EH (cell line): ENCODE measurements at regions not wholly inside any gene's neighbourhood (a gene's known extent, or its start where the extent isn't known, plus 50 kb on each side); places are given as distances from the start of the nearest gene placed in this dataset.
A peak's percentile ranks its signal among the peaks of the same experiment; 100 is the strongest.

Experiments
- DNase-seq: peaks from one replicate; pipeline ENCODE4 v3.0.0-alpha.2; 2015; ENCODE audit warnings: low read depth

- DNase-seq: no peak
These were observed 287.8 kb downstream of the FAM43A start for GRCh38 chr3:194973366-194974000.

- DNase-seq: no peak
These were observed 288.9 kb downstream of the FAM43A start for GRCh38 chr3:194974468-194975135.

- DNase-seq: no peak
These were observed 290.4 kb downstream of the FAM43A start for GRCh38 chr3:194976049-194976451.

GRCh38 chr3:194976874-194977273, 291.2 kb downstream of the FAM43A start:
- DNase-seq: peak; percentile 49

GRCh38 chr3:194977356-194977755, 291.7 kb downstream of the FAM43A start:
- DNase-seq: no peak

GRCh38 chr3:194979173-194979572, 291.8 kb downstream of the XXYLT1 start:
- DNase-seq: no peak

- no peak for DNase-seq
These were observed 288.5 kb downstream of the XXYLT1 start for GRCh38 chr3:194982472-194982871.

- no peak for DNase-seq
These were observed 287.8 kb downstream of the XXYLT1 start for GRCh38 chr3:194983121-194983520.

- no peak for DNase-seq
These were observed 287.3 kb downstream of the XXYLT1 start for GRCh38 chr3:194983620-194984019.

GRCh38 chr3:194984066-194984465, 286.9 kb downstream of the XXYLT1 start:
- DNase-seq: no peak

- no peak for DNase-seq
These were observed 286.3 kb downstream of the XXYLT1 start for GRCh38 chr3:194984622-194985021.

- peak; percentile 48 for DNase-seq
These were observed 285.9 kb downstream of the XXYLT1 start for GRCh38 chr3:194985031-194985578.

- no peak for DNase-seq
These were observed 284.5 kb downstream of the XXYLT1 start for GRCh38 chr3:194986208-194987043.

- no peak for DNase-seq
These were observed 283.1 kb downstream of the XXYLT1 start for GRCh38 chr3:194987571-194988494.

- DNase-seq: no peak
These were observed 282.3 kb downstream of the XXYLT1 start for GRCh38 chr3:194988495-194989165.

- no peak for DNase-seq
These were observed 281.7 kb downstream of the XXYLT1 start for GRCh38 chr3:194989241-194989640.

- DNase-seq: no peak
These were observed 280.3 kb downstream of the XXYLT1 start for GRCh38 chr3:194990454-194991337.

GRCh38 chr3:194991338-194991654, 279.7 kb downstream of the XXYLT1 start:
- no peak for DNase-seq

GRCh38 chr3:194993896-194994295, 277.1 kb downstream of the XXYLT1 start:
- DNase-seq: no peak

GRCh38 chr3:194994551-194994981, 276.4 kb downstream of the XXYLT1 start:
- no peak for DNase-seq
